GM18861 (cell line): ENCODE measurements at regions not wholly inside any gene's neighbourhood (a gene's known extent, or its start where the extent isn't known, plus 50 kb on each side); places are given as distances from the start of the nearest gene placed in this dataset.
"Not testable (repeated sequence)": the region's sequence is repeated elsewhere in the genome, so short reads cannot be mapped to it uniquely, and the experiment has no call there.

Source experiments
- ATAC-seq: cut with Tn5 transposase; IDR thresholded peaks from one replicate; pipeline ENCODE4 v1.9.1; 2021; ENCODE audit not compliant: unreplicated experiment

DNA sequence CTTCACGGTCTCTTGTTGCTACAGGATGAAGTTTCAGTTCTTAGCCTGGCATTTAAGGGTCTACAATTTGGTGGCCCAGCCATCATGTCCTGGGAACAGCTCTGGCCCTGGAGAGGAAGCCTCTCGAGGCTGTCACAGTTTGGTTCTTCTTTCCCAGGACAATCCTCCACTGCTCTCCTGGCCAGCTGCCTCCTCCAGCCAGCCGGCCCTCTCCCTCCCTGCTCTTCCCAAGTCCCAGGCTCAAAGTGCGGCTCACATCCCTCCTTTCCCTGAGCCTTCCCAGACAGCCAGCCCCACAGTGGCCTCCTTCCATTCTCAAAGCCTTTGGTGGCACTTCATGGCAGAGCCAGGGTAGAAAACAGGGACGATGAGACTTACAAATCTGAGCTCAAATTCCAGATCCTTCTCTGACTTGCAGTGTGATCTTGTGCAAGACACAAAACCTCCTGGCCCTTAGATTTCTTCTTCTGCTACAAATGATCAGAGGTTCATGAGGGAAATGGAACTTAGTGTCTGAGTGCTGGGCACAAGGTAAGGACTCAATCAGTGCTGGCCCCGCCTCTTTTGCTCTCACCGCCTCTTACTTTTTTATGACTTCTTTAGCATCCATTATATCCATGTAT is 223.8 kb upstream of the ECI2 start:
- no peak for ATAC-seq

DNA sequence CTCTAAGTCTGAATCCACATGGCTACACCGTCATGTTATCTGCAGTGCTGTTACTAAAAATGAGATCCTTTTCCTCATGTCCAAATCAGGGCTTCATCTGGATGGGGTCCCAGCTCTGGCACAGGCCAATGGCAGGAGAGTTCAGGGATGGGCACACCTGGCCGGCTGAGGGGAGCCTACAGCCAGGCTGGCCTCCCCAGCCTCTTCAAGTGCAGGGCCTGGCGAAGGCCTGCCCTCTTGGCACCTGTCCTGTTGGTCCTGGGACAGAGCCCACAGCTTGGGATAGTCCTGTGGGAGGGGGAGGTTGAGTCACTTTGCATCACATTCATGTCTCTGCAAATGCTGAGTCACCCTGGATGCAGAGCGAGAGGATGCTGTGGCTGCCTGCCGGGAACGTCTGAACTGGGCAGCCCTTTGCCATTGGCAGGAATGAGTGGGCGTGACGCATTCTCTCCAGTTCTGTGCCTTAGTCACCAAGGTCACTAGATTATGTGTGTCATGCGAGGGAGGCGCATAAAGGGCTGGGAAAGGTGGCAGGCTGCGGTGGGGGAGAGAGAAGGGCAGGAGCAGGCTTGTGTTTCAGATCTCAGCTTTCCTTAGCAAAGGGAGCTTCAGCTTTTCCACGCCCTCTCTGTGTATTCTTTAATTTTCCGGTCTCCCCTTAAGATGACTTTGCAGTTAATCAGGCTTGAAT is 223.2 kb upstream of the ECI2 start:
- ATAC-seq, result no peak

DNA sequence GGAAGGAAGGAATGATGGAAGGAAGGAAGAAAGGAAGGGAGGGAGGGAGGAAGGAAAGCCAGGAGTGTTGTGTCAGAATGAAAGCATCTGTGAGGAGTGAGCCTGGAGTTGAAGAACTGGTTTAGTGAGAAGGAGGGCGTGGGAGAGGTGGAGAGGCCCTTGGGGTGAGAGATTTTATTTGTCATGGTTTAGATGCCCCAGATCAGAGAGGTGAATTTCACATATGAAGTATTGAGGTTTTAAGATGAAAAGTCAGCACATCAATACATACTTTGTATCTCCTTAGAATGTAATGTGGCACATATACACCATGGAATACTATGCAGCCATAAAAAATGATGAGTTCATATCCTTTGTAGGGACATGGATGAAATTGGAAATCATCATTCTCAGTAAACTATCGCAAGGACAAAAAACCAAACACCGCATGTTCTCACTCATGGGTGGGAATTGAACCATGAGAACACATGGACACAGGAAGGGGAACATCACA is 222.3 kb upstream of the ECI2 start:
- ATAC-seq, result not testable (repeated sequence)

DNA sequence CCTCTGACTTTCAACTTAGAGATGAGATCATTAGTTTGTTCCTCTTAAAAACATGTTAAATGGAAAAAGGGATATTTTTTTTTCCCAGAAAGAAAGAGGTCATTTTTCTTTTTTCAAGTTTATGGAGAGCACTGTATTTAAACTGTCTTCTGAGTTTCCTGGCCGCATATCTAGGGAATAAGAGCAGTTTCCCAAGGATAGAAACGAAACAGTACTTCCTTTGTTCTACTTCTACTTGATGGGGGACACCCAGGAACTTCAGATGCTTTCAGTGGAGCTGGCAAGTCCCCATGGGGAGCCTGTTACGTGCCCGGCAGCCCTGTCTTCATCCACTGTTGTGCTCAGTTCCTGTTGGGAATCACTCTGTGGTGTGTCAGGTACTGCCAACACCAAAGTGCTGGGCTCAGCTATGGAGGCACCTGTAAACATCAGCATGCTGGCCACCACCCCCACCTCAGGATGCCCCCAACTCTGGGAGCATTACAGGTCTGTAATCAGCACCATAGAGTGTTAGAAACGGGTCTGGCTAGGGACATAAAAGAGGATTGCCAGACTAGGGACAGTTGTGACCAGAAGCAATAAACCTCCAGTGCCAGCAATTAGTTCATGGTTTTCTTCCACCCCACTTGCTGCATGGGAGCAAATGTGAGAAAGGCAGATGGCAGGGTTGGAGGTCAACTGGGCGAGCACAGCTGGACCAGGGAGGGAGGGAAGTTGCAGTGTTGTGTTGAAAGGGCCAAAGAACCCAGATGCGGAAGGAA is 221.7 kb upstream of the ECI2 start:
- no peak for ATAC-seq

- ATAC-seq, result no peak
These were observed 219.9 kb upstream of the ECI2 start for GRCh38 chr6:4355241-4355640.

DNA sequence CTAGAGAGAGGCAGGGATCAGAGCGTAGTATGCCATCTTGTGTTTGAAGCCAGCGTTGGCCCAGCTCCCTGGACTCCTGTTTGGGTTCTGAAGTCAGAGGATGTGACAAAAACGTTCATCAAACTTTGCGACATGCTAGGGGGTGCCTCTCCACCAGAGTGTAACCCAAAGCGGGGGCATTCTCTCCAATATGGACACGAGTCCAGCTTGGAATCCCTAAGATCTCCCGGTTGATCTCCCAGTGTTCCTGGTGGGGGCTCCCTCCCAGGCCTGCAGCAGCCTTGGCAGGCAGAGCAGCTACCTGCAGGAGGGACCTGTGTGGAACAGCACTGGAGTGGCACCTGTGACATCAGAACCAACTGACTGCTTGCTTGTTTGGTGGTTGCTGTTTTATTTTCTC is 218.8 kb upstream of the ECI2 start:
- no peak for ATAC-seq

- no peak for ATAC-seq
These were observed 217.4 kb upstream of the ECI2 start for GRCh38 chr6:4352731-4353130.

- no peak for ATAC-seq
These were observed 216.9 kb upstream of the ECI2 start for GRCh38 chr6:4352322-4352669.

DNA sequence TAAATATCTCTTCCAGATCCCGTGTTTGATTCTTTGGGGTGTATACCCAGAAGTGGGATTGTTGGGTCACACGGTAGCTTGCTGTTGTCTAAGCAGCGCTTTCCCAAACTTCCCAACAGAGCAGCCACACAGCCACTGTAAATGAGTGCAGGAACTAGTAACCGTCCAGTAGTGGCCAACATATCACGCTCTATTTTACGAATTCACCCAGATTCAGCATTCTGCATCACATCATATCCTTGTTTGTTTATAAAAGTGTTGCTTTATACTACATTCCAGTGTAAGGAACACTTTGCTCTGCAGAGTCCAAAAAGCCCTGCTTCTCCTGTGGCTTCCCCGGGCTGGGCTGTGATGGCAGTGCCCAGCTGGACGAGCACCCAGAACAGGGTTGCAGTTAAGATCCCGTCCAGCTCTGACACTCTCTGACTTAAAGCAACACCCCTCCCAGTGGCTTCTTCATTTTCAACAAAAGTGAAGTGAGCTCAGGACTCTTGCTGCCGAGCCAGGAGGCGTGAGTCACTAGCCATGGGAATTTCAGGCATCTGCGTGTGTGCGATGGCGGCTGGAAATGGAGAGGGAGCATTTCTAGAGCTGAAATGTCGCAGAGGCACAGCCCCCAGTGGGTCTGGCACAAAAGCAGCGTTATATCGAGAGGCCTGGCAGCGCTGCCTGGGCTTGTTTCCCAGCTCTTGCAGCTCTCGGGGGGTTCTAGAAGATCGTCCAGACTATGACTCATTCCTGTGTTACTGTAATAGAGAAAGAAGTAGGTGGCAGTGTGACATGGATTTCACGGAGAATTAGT is 216.3 kb upstream of the ECI2 start:
- no peak for ATAC-seq

GRCh38 chr6:4350567-4351519 is 215.5 kb upstream of the ECI2 start:
- no peak for ATAC-seq

DNA sequence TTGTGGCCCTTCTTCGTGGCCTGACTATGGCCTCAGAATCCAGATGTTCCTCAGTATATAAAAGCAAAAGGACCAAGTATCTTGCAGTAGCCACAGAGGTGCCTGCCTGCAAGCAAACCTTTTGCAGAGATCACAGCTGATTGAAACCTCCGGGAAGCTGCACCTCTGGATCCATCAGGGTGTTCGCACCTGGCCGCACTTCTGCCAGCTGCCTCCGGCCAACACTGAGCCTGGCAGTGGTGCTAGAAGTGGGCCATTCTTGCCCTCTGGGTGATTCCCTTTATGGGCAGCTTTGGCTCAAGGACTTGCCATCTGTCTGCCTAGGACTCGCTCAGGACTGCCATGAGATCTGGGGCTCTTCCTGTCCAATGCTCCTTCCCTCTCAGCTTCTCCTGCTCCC is 214.6 kb upstream of the ECI2 start:
- no peak for ATAC-seq

- ATAC-seq, result no peak
These were observed 213.9 kb upstream of the ECI2 start for GRCh38 chr6:4349323-4349722.

GRCh38 chr6:4348462-4349112 is 213.2 kb upstream of the ECI2 start:
- ATAC-seq, result no peak

- no peak for ATAC-seq
These were observed 212.5 kb upstream of the ECI2 start for GRCh38 chr6:4347877-4348276.

GRCh38 chr6:4346659-4347333 is 211.4 kb upstream of the ECI2 start:
- no peak for ATAC-seq

- no peak for ATAC-seq
These were observed 210.2 kb upstream of the ECI2 start for GRCh38 chr6:4345543-4345942.

DNA sequence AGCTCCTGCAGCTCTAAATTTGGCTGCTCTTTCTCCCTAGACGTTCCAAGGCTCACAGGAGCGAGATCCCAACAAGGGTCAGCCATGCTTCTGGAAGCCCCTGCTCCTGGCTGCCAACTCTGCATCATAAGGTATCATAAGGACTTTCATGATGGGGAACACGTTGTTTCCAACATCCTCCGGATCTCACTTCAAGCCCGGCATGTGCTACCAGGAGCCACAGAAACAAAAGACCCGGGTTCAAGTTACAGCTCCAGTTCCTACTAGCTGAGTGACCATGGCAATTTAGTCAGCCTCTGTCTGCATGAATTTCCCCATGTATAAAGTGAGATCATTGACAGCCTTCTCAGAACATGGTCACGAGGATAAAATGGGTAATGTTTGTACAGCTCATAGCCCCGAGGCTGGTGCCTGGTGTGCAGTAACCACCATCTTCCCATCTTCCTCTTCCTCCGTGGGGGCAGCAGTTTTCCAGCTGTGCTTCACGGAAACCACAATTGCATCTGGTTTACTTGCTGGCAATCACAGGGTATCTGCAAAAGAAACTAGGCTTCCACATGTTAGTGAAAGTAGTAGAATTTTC is 209.0 kb upstream of the ECI2 start:
- no peak for ATAC-seq

DNA sequence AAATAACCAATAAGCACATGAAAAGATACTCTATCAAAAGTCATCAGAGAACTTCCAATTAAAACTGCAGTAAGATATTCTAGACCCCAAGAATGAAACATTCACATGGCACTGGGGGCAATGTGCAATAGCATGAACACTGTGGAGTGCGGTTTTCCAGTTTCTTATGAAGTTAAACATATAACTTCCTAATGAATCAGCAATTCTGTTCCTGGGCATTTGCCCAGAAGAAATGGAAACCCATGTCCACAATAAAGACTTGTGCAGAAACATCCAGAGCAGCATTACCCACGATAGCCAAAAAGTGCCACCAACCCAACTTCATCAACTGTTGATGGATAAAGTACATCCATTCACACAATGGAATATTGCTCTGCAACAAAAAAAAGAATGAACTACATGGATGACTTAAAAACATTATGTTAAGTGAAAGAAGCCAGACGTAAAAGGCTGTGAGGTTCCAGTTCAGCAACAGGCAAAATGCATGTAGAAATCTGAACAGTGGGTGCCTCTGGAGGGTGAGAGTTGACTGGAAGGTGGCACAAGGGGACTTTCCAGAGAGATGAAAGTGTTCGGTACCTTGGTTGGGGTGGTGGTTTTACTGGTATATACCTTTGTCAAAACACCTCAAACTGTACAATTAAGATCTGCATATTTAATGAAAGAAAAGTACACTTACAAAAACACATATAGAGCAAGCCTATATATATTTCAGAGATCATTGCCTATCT is 207.2 kb upstream of the ECI2 start:
- no peak for ATAC-seq
